HEK293 (cell line): ENCODE measurements at regions not wholly inside any gene's neighbourhood (a gene's known extent, or its start where the extent isn't known, plus 50 kb on each side); places are given as distances from the start of the nearest gene placed in this dataset.

Experiments
- CTCF ChIP-seq: fragments of 450-650 bp; formaldehyde crosslinking; IDR thresholded peaks from 2 replicates; pipeline ENCODE4 v1.5.1; 2016; ENCODE audit warnings: missing biosample characterization, missing genetic modification characterization
- OVOL3 ChIP-seq: fragments of 450-650 bp; formaldehyde crosslinking; IDR thresholded peaks from 2 replicates; pipeline ENCODE4 v1.5.1; 2016; ENCODE audit warnings: missing biosample characterization, missing genetic modification characterization
- YY1 ChIP-seq: fragments of 450-650 bp; formaldehyde crosslinking; IDR thresholded peaks from 2 replicates; pipeline ENCODE4 v1.5.1; 2018; ENCODE audit warnings: missing biosample characterization, missing genetic modification characterization
- ZFP41 ChIP-seq: fragments of 450-650 bp; formaldehyde crosslinking; IDR thresholded peaks from 2 replicates; pipeline ENCODE4 v1.5.1; 2016; ENCODE audit warnings: missing biosample characterization, missing genetic modification characterization, borderline replicate concordance
- ZNF133 ChIP-seq: fragments of 450-650 bp; formaldehyde crosslinking; IDR thresholded peaks from 2 replicates; pipeline ENCODE4 v1.5.1; 2016; ENCODE audit warnings: missing biosample characterization, missing genetic modification characterization
- ZNF155 ChIP-seq: fragments of 450-650 bp; formaldehyde crosslinking; IDR thresholded peaks from 2 replicates; pipeline ENCODE4 v1.5.1; 2016; ENCODE audit warnings: missing biosample characterization, missing genetic modification characterization
- ZNF416 ChIP-seq: fragments of 450-650 bp; formaldehyde crosslinking; IDR thresholded peaks from 2 replicates; pipeline ENCODE4 v1.5.1; 2016; ENCODE audit warnings: missing biosample characterization, missing genetic modification characterization
- ZSCAN18 ChIP-seq: fragments of 450-650 bp; formaldehyde crosslinking; IDR thresholded peaks from 2 replicates; pipeline ENCODE4 v1.5.1; 2016; ENCODE audit warnings: missing biosample characterization, missing genetic modification characterization
- TF ChIP-seq, protein P1 (sequence below): fragments of 450-650 bp; formaldehyde crosslinking; conservative IDR thresholded peaks from 2 replicates; pipeline ENCODE4 v1.5.1; 2016; ENCODE audit warnings: low read depth, missing biosample characterization, missing genetic modification characterization
- TF ChIP-seq, protein P2 (sequence below): fragments of 450-650 bp; formaldehyde crosslinking; IDR thresholded peaks from 2 replicates; pipeline ENCODE4 v1.5.1; 2016; ENCODE audit warnings: missing biosample characterization, missing genetic modification characterization

DNA sequence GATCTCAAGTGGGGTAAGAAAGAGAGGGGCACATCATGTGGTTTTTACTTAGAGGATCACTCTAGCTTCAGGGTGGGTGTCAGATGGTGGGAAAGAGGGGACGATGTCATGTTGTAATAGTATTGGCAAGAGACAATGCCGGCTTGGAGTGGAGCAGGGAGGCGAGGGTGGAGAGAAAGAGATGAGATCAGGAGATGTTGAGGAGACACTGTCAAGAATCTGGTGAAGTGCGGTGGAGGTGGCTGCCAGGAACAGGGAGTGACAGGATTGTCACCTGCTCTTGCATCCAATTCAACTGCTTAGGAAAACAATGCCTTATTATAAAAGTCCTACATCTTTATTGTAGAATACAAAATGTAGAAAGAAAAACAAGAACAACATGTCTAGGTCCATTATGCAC is 63.0 kb upstream of the MKI67 start:
- TF ChIP-seq, protein P1, sequence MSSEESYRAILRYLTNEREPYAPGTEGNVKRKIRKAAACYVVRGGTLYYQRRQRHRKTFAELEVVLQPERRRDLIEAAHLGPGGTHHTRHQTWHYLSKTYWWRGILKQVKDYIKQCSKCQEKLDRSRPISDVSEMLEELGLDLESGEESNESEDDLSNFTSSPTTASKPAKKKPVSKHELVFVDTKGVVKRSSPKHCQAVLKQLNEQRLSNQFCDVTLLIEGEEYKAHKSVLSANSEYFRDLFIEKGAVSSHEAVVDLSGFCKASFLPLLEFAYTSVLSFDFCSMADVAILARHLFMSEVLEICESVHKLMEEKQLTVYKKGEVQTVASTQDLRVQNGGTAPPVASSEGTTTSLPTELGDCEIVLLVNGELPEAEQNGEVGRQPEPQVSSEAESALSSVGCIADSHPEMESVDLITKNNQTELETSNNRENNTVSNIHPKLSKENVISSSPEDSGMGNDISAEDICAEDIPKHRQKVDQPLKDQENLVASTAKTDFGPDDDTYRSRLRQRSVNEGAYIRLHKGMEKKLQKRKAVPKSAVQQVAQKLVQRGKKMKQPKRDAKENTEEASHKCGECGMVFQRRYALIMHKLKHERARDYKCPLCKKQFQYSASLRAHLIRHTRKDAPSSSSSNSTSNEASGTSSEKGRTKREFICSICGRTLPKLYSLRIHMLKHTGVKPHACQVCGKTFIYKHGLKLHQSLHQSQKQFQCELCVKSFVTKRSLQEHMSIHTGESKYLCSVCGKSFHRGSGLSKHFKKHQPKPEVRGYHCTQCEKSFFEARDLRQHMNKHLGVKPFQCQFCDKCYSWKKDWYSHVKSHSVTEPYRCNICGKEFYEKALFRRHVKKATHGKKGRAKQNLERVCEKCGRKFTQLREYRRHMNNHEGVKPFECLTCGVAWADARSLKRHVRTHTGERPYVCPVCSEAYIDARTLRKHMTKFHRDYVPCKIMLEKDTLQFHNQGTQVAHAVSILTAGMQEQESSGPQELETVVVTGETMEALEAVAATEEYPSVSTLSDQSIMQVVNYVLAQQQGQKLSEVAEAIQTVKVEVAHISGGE (tag by site-specific recombination): no peak
- TF ChIP-seq CTCF (tag by site-specific recombination): no peak
- no peak for TF ChIP-seq YY1 (tag by site-specific recombination)
- no peak for TF ChIP-seq ZNF155
- no peak for TF ChIP-seq ZNF416 (tag by site-specific recombination)
- TF ChIP-seq OVOL3: no peak
- no peak for TF ChIP-seq ZFP41 (tag by site-specific recombination)
- TF ChIP-seq, protein P2, sequence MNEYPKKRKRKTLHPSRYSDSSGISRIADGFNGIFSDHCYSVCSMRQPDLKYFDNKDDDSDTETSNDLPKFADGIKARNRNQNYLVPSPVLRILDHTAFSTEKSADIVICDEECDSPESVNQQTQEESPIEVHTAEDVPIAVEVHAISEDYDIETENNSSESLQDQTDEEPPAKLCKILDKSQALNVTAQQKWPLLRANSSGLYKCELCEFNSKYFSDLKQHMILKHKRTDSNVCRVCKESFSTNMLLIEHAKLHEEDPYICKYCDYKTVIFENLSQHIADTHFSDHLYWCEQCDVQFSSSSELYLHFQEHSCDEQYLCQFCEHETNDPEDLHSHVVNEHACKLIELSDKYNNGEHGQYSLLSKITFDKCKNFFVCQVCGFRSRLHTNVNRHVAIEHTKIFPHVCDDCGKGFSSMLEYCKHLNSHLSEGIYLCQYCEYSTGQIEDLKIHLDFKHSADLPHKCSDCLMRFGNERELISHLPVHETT (tag by site-specific recombination): no peak
- no peak for TF ChIP-seq ZNF133
- no peak for TF ChIP-seq ZSCAN18 (tag by site-specific recombination)
